Upper lobe of right lung (tissue), 1 donor: ENCODE measurements at regions not wholly inside any gene's neighbourhood (a gene's known extent, or its start where the extent isn't known, plus 50 kb on each side); places are given as distances from the start of the nearest gene placed in this dataset.
A peak's percentile ranks its signal among the peaks of the same experiment; 100 is the strongest.

Source experiments
- ATAC-seq: fragments of 200-7000 bp; cut with Tn5 transposase; one replicate; pipeline ENCODE4 v1.9.1; 2020; ENCODE audit warnings: mild to moderate bottlenecking, moderate library complexity
- DNase-seq: peaks from one replicate; pipeline ENCODE4 v3.0.0-alpha.2; 2020
- H3K27ac ChIP-seq: fragments of 200-600 bp; one replicate; pipeline ENCODE4 v1.8.0; 2022
- H3K27me3 ChIP-seq: fragments of 200-600 bp; one replicate; pipeline ENCODE4 v1.8.0; 2022; ENCODE audit warnings: mild to moderate bottlenecking
- H3K36me3 ChIP-seq: fragments of 200-600 bp; one replicate; pipeline ENCODE4 v1.8.0; 2022
- H3K4me1 ChIP-seq: fragments of 200-600 bp; one replicate; pipeline ENCODE4 v1.8.0; 2022
- H3K4me3 ChIP-seq: fragments of 200-600 bp; one replicate; pipeline ENCODE4 v1.8.0; 2022; ENCODE audit warnings: mild to moderate bottlenecking
- H3K9me3 ChIP-seq: fragments of 200-600 bp; one replicate; pipeline ENCODE4 v1.8.0; 2022
- intact Hi-C: fragments of 100-400 bp; cut with DNase I; formaldehyde crosslinking; loops from one replicate; pipeline ENCODE4 v1.11.0; 2022
- TF ChIP-seq, protein P1 (sequence below): fragments of 200-600 bp; IDR thresholded peaks from one replicate; pipeline ENCODE4 v1.8.0; 2022; ENCODE audit warnings: antibody characterized with exemption
- donor health status: DM: no; HTN: yes; CAD: no; lungs with severe emphysema.

DNA sequence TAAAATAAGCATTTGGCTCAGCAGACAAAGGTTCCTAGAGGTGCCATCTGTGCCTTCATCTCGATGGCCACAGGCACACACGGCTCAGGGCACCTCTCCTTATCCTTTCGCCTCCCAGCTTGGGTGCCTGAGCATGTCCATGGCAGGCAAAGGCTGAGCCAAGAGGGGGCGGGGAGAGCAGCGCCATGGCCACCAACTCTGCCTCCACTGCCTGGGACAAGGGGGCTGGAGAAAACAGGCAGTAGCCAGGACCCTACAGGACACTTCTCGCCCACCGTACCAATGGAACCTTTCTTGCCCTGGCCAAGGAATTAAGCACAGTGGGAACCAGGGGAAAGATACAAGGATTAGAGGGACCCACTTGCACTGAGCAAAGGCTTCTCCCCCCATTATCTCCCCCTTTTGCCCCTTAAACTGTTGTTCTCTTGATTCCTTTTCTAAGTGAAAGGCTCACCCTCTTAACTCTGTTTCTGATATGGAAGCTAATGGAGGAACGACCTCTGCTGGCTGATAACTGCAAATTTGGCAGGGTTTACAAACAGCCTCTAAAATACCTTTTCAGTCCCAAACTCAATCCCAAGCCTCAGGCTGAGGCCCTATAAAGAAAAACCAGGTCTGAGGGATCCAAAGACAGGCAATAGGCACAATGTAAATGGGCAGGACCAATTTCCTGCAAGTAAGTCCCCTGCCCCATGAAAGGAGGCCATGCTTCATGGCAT, 335.2 kb downstream of the ADAM29 start:
- no peaks in the 10 kb centered on the region for H3K27me3 ChIP-seq
- no peaks in the 10 kb centered on the region for H3K9me3 ChIP-seq
- no peaks in the 10 kb centered on the region for H3K36me3 ChIP-seq
- DNase-seq (no peak), ATAC-seq (peak; percentile 36)
- no peak overlapping the region for H3K27ac ChIP-seq
- H3K4me3 ChIP-seq = no peak overlapping the region
- intact Hi-C loops = no loop called here
- no peaks in the 10 kb centered on the region for H3K4me1 ChIP-seq
- TF ChIP-seq, protein P1, sequence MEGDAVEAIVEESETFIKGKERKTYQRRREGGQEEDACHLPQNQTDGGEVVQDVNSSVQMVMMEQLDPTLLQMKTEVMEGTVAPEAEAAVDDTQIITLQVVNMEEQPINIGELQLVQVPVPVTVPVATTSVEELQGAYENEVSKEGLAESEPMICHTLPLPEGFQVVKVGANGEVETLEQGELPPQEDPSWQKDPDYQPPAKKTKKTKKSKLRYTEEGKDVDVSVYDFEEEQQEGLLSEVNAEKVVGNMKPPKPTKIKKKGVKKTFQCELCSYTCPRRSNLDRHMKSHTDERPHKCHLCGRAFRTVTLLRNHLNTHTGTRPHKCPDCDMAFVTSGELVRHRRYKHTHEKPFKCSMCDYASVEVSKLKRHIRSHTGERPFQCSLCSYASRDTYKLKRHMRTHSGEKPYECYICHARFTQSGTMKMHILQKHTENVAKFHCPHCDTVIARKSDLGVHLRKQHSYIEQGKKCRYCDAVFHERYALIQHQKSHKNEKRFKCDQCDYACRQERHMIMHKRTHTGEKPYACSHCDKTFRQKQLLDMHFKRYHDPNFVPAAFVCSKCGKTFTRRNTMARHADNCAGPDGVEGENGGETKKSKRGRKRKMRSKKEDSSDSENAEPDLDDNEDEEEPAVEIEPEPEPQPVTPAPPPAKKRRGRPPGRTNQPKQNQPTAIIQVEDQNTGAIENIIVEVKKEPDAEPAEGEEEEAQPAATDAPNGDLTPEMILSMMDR = peak; percentile 11

DNA sequence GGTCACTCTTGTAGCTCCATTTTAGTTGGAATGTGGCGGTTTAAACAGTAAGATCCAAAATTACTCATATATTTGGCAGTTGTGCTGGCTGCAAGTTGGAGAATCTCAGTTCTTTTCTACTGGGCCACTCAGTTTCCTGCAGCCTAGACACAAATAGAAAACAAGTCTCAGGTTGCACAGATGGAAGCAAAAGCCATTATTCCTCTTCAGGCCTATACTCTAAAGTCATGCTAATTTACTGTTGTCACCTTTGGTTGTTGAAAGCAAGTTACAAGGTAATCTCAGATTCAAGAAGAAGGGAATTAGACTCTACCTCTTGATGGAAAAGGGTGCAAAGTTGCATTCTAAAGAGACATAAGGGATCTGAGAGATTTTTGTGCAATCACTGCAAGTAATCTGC, 345.4 kb downstream of the ADAM29 start:
- H3K9me3 ChIP-seq = no peaks in the 10 kb centered on the region
- H3K36me3 ChIP-seq = no peaks in the 10 kb centered on the region
- H3K27ac ChIP-seq = no peak overlapping the region
- H3K4me3 ChIP-seq = no peak overlapping the region
- no peak for ATAC-seq
- TF ChIP-seq, protein P1 = no peak
- DNase-seq = no peak
- H3K27me3 ChIP-seq = no peaks in the 10 kb centered on the region
- intact Hi-C loops = no loop called here
- H3K4me1 ChIP-seq = no peaks in the 10 kb centered on the region

DNA sequence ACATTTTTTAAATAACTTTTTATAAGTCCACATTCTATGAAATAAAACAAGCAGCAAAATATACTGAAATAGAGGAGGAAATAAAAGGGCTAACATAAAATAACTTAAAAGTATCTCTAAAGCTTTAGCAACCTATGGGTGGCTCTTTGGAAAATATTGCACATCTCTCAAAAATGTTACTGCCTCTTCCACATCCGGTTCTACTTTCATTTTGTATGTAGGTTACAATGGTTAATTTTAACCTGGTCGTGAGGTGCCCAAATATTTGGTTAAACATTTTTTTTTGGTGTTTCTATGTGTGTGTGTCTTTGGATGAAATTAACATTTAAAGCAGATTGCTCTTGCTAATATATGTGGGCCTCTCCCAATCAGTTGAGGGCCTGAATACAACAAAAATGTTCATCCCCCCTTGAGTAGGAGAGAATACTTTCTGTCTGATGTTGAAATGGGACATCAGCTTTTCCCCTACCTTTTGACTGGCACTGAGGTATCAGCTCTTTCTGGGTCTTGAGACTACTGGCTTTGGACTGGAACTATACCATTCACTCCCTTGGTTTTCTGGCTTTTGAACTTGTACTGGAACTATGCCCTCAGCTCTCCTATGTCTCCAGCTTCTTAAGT, 353.0 kb downstream of the ADAM29 start:
- Histone ChIP-seq H3K4me1 (no peaks in the 10 kb centered on the region), H3K27ac (no peak overlapping the region), H3K36me3 (no peaks in the 10 kb centered on the region), H3K9me3 (no peaks in the 10 kb centered on the region), H3K27me3 (no peaks in the 10 kb centered on the region), H3K4me3 (no peak overlapping the region)
- ATAC-seq (no peak), DNase-seq (no peak)
- TF ChIP-seq, protein P1 = no peak
- intact Hi-C loops = no loop called here

DNA sequence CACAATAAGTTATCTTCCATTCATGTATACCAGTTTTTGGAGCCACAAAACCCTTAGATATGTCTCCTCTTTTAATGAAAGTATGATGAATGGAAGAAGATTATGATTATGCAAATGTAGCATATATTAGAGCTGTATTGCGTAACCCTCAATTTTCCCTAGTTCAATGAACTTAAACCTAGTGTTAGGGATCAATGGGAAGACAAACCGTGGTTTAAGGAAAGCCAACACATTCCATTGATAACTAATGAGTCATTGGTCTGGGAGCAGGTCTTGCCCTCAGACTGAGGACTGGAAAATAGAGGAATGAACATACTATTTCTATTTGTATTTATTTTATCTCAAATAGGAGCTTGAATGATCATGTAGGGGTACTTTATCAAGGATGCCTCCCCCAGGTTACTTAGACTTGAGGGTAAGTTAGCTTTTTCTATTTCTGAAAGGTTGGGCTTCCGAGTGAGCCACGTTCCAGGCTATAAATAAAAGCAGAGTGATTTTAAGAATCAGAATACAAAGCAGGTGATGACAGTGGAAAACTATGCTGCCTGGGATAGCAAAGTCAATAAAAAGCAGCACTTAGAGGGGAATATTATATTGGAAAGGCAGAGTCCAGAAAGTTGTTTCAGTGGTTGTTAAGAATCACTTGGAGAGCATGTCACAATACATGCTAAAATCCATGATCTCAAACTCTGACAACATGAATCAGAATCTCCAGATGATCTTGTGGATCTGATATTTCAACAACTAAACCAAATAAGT, 356.0 kb downstream of the ADAM29 start:
- H3K36me3 ChIP-seq = no peaks in the 10 kb centered on the region
- no peak overlapping the region for H3K27ac ChIP-seq
- H3K27me3 ChIP-seq = no peaks in the 10 kb centered on the region
- ATAC-seq (no peak), DNase-seq (no peak)
- no peak overlapping the region for H3K4me3 ChIP-seq
- TF ChIP-seq, protein P1 = no peak
- H3K4me1 ChIP-seq = no peaks in the 10 kb centered on the region
- intact Hi-C loops = no loop called here
- H3K9me3 ChIP-seq = no peaks in the 10 kb centered on the region

DNA sequence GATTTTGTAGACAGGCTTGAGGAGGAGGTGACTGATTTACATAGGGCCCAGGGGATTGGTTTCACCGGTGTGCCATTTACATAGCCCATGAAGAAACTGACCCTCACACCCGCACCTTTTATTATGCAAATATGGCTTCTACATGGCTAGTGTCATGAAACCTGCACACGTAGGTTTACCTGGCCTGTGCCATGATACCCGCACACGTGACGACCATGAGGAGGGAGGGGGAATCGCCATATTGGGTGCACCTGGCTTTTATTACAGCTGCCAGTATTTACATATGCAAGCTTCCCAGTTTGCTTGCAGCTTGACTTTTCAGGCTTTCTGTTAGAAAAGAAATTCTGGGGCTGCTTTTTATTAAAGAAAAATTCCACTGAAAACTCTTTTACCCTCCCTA, 359.7 kb downstream of the ADAM29 start:
- Histone ChIP-seq H3K4me1 (no peaks in the 10 kb centered on the region), H3K4me3 (no peak overlapping the region), H3K36me3 (no peaks in the 10 kb centered on the region), H3K27me3 (no peaks in the 10 kb centered on the region), H3K27ac (no peak overlapping the region), H3K9me3 (no peaks in the 10 kb centered on the region)
- DNase-seq = no peak
- TF ChIP-seq, protein P1 = no peak
- intact Hi-C loops = no loop called here
- ATAC-seq = no peak
